Lung microvascular endothelial cell (primary cell): ENCODE measurements at regions not wholly inside any gene's neighbourhood (a gene's known extent, or its start where the extent isn't known, plus 50 kb on each side); places are given as distances from the start of the nearest gene placed in this dataset.
A peak's percentile ranks its signal among the peaks of the same experiment; 100 is the strongest.

Source experiments
- DNase-seq, 2 donors: peaks; one replicate each; pipeline versions ENCODE4 v3.0.0 to v3.0.0-alpha.2; 2010; ENCODE audit warnings: low read depth in 2 of 2

DNA sequence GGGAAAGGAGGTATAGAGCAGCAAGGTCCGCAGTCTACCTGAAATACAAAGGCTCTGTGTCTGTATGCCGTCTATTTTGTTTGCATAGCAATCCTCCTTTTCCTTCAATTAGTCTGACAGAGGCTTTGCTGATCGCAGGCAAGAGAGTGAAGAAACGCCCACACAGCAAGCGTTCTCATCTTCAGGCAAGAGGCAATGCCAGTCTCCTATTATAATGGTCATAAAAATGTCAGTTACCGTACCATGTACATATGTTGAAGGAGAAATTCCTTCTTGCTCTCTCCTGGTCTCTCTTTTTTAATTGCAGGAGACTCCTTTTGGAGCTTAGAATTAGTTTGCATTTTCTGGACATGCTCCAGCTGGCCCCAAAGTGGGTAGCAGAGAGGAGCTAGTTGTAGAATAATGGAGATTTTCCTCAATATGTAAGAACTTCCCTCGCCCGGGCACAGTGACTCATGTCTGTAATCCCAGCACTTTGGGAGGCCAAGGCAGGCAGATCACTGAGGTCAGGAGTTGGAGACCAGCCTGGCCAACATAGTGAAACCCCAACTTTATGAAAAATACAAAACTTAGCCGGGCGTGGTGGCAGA is 139.5 kb downstream of the PFKFB3 start:
- DNase-seq = no peak

DNA sequence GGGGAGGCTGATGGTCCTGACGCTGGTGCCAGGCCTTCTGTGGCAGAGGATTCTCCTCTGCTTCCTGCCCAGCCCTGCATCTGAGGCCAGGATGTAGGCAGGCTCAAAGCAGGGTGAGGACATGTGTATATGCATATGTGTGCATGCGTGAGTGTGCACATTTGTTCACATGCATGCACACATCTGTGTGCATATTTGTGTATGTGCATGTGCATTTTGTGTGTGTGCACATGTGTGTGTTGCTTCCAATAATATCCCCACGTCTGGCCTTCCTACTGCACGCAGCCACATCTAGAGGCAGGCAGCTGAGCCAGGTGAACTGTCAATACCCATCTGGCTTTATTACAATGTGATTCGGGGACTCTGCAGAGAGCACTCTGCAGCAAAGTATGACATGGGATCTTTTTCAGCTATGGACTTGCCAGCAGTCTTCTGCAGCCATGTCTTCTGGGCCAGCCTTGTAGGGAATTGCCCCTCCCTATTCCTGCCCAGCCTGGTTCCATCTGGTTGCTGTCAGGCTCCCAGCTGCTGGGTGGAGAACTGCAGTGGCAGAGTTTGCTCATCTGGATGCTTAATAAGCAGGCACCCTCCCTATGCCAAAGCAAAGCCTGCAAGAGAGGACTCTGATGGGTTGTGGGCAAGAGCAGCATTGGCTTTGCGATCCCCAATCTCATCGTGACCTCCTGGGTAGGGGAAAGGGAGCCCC is 140.7 kb downstream of the PFKFB3 start:
- no peak for DNase-seq

DNA sequence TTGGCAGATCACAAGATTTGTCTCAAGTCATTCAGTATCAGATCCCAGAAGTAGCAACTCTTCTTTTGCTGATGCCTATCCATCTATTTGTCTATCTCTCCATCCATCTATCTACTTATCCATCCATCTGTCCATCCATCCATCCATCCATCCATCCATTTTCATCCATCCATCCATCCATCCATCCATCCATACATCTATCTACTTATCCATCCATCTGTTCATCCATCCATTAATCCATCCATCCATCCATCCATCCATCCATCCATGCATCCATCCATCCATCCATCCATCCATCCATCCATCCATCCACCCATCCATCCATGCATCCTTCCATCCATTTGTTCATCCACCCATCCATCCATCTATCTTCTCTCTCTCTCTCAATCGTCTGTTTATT is 142.7 kb downstream of the PFKFB3 start:
- no peak for DNase-seq

DNA sequence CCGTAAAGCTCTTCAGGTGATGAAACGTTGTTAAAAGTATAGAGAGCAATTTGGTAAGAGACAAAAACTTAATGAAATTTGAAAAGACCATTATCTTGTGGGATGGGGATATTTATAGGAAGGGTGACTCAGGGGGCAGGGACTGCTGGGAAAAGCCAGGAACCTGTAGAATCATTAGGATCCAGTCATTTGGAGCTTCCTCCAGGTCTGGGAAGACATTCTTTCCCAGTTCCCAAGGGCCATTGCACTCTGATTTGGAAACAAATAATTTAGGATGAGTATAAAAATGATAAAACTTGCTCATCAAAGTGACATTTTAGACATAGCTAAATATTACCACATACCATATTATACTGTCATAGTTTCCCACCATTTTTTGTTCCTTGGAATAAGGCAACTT is 143.9 kb downstream of the PFKFB3 start:
- no peak for DNase-seq

DNA sequence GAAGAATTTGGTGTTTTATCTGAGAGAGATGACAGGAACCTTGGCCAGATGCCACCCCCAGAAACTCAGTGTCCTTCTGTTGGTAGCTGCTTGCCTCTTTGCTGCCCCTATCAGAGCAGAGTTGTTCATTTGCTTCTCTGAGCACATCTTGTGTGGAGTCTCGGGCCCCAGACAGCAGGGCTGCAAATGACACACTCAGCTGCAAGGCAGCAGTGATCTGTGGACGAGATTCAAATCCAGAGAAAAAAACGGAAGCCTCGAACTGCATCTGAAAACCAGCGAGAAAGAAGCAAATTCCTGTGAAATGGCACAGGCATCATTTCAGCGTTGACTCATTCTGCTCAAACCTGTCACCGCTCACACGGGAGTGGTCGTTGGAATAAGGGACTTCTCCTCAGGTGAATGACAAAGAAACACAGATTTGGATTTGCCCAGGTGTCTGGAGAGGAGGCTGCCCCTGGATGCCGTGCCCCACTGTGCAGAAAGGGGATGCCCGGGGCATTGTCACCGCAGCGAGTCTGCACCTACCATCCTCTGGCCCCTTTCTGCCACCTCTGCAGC is 144.7 kb downstream of the PFKFB3 start:
- no peak for DNase-seq

DNA sequence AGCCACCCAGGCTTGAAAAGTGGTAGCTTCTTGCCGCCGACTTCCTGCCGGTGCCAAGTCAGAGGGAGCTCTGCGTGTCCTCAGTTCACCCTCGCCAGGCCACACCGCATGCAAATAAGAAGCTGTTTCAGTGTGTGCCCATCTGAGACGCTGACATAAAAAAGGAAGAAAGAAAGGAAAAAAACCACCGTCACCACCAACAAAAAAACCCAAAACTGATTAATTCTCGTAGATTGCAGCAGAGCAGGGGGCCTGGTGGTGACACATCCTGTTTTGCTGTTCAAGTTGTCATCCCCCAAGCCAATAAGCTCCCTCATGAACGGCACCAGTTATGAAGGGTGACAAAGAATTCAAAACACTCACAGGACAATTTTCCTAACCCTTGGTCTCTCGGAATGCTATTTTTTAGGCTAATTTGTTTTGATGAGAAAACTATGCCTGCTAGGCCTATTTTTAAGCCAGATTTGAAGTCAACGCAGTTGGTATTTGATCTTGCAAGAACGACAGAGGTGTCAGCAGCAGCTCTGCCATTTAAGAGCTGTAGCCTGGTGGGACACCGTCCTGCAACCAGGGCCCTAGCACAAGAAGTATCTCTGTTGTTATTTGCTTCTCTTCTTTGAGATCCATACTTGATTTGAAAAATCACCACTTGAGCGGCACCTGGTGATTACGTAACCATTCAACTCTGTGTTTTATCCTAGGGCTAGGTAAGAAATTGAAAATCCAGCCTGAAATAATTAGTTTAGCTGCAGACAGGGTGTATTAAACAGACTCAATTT is 145.6 kb downstream of the PFKFB3 start:
- DNase-seq = no peak

DNA sequence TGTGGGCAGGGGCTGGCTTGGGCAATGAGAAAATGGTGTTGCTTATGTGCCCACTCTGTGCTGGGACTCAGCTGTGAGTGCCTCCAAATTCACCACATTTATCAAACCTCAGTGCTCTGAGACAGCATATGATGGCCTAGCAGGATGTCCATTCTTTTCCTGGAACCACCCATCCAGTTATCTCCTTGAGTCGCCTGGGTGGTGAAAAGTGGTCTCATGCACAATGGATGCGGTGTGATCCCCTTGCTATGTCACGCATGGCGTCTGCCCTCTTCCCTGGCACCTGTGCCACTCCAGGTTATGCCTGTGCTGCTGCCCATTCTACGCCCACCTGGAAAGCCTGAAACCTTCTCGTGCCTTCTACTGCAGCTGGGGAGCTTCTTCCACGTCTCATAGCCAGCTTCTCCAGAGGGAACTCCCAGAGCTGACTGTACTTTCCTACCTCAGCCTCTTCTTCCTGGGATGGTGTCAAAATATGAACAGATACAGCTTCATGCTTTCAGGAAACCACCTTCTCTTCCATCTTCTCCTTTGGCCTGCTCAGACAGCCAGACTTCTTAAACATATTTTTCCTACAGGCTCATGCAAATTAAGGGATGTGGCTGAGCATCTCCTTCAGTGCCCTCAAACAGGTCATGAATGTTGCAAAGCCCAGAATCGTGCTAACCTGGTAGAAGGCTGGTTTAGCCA is 147.3 kb downstream of the PFKFB3 start:
- DNase-seq = no peak

DNA sequence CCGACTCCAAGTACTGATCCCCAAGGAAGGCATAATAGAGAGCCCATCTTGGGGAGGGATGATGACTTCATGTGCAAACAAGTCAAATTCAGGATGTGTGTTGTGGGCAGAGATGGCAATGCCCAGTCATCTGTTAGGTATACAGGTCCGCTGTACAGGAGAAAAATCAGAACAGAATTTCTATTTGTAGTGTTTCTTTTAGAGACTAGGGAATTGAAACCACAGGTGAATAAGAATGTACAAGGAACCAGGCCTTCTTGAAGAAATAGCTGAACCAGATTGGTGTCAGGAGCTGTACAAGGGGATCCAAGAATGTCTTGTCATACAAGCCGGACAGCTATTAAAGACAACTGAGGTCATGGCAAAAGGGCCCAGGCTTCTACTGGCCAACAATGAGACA is 147.9 kb downstream of the PFKFB3 start:
- DNase-seq = no peak

DNA sequence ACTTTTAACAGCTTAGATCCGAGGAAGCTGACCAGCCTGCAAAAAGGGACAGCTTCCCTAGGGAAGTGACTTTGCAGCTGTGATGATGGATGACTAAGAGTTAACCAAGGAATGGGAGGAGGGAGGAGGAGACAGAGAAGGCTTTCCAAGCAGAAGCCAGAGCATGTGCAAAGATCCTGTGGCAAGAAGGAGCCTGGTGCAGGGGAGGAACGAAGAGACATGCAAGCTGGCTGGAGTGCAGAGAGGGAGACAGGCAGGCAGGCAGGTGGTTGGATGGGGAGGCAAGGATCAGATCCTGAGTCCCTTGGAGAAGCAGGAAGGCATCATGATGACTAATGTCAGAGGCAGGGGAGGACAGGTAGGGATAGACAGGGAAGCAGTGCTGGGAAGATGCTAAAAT is 148.8 kb downstream of the PFKFB3 start:
- no peak for DNase-seq

DNA sequence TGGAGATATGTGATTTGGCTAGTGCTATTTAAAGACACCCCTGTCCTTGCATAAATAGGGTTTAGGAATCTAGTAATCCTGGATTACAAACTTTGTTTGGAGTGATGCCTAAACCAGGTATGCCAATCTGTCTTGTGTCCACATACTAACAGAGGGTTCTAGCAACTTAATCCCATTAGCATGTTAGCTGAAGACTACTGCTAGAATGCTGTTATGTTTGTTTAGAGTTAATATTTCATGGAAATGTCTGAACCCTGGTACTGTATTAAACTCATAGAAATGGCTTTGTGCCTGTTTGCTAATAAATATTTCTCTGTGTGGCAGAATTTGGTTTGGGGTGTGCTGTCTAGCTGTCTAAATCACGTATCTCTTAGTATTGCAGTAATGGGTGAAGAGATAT is 150.8 kb downstream of the PFKFB3 start:
- DNase-seq = no peak

DNA sequence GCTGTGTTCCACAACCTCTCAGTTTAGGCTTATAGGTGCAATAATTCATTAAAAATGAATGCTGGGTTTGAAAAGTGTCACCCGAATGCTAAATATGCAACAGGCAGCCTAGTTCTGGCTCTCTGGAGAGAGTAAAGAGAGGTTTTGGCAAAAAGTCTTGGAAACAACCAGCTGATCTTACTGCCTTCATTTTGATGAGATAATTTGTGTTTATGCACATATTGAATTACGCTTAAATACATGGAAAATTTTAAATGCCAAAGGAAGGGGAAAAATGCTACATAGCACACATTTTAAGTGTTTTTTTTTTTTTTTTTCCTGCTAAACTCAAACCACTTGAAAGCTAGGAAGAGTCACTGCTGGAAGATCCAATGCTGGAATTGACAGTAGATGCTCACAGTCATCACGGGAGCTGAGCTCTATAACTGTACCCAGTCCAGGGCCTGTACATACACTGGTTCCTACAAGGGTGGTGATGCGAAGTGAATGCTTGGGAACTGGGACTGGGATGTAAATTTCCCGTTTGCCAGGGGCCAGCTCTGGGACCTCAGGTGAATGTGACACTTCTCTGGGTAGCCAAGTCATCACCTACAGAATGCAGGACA is 151.5 kb downstream of the PFKFB3 start:
- DNase-seq = no peak

DNA sequence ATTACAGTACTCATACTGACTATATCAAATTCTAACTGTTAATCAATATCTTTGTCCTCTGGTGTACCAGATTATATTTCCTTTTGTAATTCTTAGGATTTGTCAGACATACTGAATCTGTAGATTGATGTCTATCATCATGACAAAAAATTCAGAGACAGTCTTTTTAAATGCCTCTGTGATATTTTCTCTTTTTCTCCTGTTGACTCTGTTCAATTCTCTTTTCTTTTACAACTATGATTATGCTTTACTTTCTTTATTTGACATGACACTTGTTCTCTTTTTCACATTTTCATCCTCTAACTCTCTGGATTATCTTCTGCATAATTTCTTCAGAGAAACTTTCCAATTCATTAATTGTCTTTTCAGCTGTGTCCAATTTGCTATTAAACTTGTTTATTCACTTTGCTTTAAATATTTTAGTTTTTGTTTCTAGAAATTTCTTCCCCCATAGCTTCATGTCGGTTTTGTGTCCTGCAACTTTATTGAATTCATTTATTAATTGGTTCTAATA is 153.6 kb downstream of the PFKFB3 start:
- DNase-seq = no peak

DNA sequence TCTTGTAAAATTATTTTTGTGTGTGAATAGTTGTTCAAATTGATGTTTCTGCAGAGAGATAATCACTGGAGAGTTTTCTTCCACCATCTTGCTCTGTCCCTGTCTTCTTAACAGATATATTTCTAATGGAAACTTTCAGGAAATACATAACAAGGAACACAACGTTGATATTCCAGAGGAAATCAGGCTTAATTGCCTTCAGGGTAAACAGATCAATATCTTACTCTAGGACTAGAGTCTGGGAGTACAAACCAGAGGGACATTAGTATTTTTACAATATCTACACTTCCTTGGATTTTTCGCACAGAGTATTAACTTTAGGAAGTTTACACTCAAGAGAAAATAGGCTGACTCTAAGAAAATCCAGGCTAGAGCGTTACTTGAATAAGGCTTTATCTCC is 159.1 kb downstream of the PFKFB3 start:
- no peak for DNase-seq

DNA sequence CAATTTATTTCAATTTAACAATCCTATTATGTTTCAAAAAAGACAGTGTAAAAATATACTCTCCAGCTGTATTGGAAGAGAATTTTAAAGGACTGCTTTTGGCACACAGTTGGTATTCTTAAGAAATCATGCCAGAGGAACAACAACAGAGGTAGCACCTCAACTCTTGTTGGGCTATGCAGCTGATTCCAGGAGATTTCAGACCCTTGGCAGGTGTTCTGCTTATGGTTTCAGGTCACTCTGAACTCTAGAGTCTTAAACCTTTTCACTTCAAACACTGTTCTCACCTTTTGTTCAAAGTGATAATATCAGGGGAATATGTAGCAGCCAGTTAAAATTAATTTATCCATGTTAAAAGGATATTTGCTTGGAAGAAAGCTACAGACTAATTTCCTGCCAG is 160.1 kb downstream of the PFKFB3 start:
- no peak for DNase-seq

DNA sequence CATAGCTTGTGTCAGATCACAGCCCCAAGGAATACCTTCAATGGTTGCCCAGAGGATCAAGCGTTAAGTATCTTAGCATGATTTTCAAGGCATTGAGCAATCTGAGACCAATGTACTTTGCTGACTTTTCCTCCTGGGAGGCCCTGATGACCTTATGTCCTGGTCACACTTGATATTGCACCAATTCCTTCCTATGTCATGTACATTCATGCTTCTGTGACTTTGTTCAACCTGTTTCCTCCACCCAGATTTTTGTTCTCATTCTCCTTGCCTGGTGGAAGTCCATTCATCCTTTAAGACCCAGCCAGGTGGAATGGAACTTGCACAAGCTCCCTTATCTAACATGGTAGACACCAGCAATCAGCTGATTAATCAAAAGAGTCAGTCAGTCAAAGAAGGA is 160.8 kb downstream of the PFKFB3 start:
- DNase-seq = no peak

DNA sequence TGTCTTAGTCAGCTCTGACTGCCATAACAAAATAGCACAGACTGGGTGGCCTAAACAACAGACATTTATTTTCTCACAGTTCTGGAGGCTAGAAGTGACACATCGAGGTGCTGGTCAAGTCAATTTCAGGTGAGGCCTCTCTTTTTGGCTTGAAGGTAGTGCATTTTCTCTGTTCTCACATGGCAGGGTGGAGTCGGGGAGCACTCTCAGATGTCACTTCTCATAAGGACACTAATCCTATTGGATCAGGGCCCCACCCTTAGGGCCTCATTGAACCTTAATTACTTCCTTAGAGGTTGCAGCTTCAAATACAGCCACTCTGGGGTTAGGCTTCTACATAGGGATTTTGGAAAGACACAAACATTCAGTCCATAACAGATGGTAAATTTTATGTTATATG is 161.6 kb downstream of the PFKFB3 start:
- no peak for DNase-seq

DNA sequence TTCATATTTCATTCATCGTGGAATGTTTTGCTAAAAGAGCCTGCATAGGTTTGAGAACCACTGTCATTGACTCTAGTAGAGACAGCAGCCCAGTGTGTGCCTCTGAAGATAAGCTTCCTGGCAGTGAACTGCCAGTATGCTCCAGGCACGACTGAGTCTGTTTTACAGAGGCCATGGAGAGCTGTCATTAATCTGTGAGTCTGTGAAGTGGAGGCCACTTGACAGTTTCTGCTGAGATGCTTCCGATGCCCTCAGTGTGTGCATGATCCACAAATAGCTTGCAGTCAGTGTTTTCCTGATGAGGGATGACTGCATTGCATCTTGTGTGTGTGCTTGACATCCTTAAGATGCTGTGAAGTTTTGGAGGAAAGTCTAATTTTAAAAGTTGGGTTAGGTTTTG is 162.2 kb downstream of the PFKFB3 start:
- peak in 1 of 2 donors; percentile 6 for DNase-seq

DNA sequence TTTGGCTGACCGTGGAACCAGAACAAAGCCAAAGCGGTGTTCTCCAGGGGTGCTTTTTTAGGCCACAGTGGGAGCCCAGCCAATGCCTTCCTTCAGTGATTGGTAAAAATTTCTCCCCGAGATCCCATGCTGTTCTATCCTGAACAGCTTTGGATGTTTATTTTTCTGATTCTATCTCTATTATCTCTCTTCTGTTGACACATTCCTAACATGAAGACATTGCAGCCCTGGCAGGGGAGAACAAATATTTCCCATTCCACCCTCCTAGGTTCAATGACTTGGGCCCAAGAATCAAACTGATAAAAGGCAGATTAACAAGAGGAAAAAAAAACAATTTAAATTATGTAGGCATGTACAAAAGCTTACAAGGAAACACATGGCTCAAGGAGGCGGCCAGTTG is 162.7 kb downstream of the PFKFB3 start:
- DNase-seq = no peak
